MCF 10A (cell line): ENCODE measurements at regions not wholly inside any gene's neighbourhood (a gene's known extent, or its start where the extent isn't known, plus 50 kb on each side); places are given as distances from the start of the nearest gene placed in this dataset.
A peak's percentile ranks its signal among the peaks of the same experiment; 100 is the strongest.

Source experiments
- BruUV-seq: library from RNA; stranded (reverse); fragments of 400-500 nt; replicated peaks from 2 replicates; lab custom pipeline; 2021; lab: Mats Ljungman, UMichigan
- CTCF ChIA-PET: fragments of 300-600 bp; sonication (Branson Sonifier 250); formaldehyde crosslinking; extraction: SDS; loops from one replicate; lab custom pipeline; 2021; ENCODE audit warnings: antibody characterized with exemption, inconsistent platforms; lab: Yijun Ruan, JAX
- POLR2A ChIA-PET: fragments of 300-600, 350-650 bp; sonication (Branson Sonifier 250); formaldehyde crosslinking; extraction: SDS; loops from one replicate; lab custom pipeline; 2020; ENCODE audit warnings: antibody characterized with exemption, inconsistent platforms; lab: Yijun Ruan, JAX
- DNase-seq: peaks from one replicate; pipeline ENCODE4 v3.0.0-alpha.2; 2018; ENCODE audit not compliant: unreplicated experiment
- H3K27ac Mint-ChIP-seq: one replicate; pipeline ENCODE4 v1.8.0; 2022; ENCODE audit warnings: mild to moderate bottlenecking, low read depth, mixed read lengths; ENCODE audit not compliant: unreplicated experiment
- H3K27me3 Mint-ChIP-seq: one replicate; pipeline ENCODE4 v1.8.0; 2022; ENCODE audit warnings: mixed read lengths; ENCODE audit not compliant: insufficient read depth, unreplicated experiment
- H3K36me3 Mint-ChIP-seq: one replicate; pipeline ENCODE4 v1.8.0; 2022; ENCODE audit warnings: mild to moderate bottlenecking, moderate library complexity, mixed read lengths; ENCODE audit not compliant: insufficient read depth, unreplicated experiment
- H3K4me1 Mint-ChIP-seq: one replicate; pipeline ENCODE4 v1.8.0; 2022; ENCODE audit warnings: mixed read lengths; ENCODE audit not compliant: insufficient read depth, unreplicated experiment
- H3K4me3 Mint-ChIP-seq: one replicate; pipeline ENCODE4 v1.8.0; 2022; ENCODE audit warnings: mild to moderate bottlenecking, moderate library complexity, mixed read lengths; ENCODE audit not compliant: unreplicated experiment
- H3K9me3 Mint-ChIP-seq: one replicate; pipeline ENCODE4 v1.8.0; 2022; ENCODE audit warnings: mixed read lengths; ENCODE audit not compliant: unreplicated experiment
- intact Hi-C: fragments of 100-400 bp; cut with micrococcal nuclease; formaldehyde crosslinking; loops from 2 replicates; pipeline ENCODE4 v1.14.1; 2022
- TF ChIP-seq, protein P1 (sequence below): fragments of 200-600 bp; IDR thresholded peaks from one replicate; pipeline ENCODE4 v1.8.0; 2022; ENCODE audit warnings: antibody characterized with exemption, mild to moderate bottlenecking; ENCODE audit not compliant: unreplicated experiment

- H3K27me3 Mint-ChIP-seq: no peaks in the 10 kb centered on the region
These were observed 440.6 kb upstream of the JAG1 start for GRCh38 chr20:11114382-11114781.

GRCh38 chr20:11117808-11118528 lies 444.2 kb upstream of the JAG1 start:
- no peak overlapping the region for H3K4me3 Mint-ChIP-seq
- no peaks in the 10 kb centered on the region for H3K9me3 Mint-ChIP-seq
- intact Hi-C loops: no loop called here
- TF ChIP-seq, protein P1, sequence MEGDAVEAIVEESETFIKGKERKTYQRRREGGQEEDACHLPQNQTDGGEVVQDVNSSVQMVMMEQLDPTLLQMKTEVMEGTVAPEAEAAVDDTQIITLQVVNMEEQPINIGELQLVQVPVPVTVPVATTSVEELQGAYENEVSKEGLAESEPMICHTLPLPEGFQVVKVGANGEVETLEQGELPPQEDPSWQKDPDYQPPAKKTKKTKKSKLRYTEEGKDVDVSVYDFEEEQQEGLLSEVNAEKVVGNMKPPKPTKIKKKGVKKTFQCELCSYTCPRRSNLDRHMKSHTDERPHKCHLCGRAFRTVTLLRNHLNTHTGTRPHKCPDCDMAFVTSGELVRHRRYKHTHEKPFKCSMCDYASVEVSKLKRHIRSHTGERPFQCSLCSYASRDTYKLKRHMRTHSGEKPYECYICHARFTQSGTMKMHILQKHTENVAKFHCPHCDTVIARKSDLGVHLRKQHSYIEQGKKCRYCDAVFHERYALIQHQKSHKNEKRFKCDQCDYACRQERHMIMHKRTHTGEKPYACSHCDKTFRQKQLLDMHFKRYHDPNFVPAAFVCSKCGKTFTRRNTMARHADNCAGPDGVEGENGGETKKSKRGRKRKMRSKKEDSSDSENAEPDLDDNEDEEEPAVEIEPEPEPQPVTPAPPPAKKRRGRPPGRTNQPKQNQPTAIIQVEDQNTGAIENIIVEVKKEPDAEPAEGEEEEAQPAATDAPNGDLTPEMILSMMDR: no peak
- POLR2A ChIA-PET: no interaction called here
- no TSS peak for BruUV-seq
- H3K27ac Mint-ChIP-seq: peak overlapping the region; percentile 35
- H3K4me1 Mint-ChIP-seq: peaks cover 2% of the 10 kb centered on the region
- no peaks in the 10 kb centered on the region for H3K27me3 Mint-ChIP-seq
- CTCF ChIA-PET: interaction anchor here (1.0 kb wide), 1 partner anchor 443 kb away, joined by 3 read pairs; no protein-coding TSS in a partner anchor
- peak; percentile 78 for DNase-seq
- H3K36me3 Mint-ChIP-seq: no peaks in the 10 kb centered on the region

More at GRCh38 chr20:11114382-11114781, 440.6 kb upstream of the JAG1 start:
- TF ChIP-seq, protein P1: no peak
- ChIA-PET CTCF (interaction anchor here (0.6 to 0.7 kb wide), 2 partner anchors 112 to 429 kb away, joined by 3 to 4 read pairs; no protein-coding TSS in a partner anchor), POLR2A (interaction anchor here (1.6 kb wide), 1 partner anchor 8 kb away, joined by 3 read pairs; no protein-coding TSS in a partner anchor)
- peaks cover 8% of the 10 kb centered on the region for H3K4me1 Mint-ChIP-seq
- intact Hi-C loops: no loop called here
- DNase-seq: no peak
- no peaks in the 10 kb centered on the region for H3K36me3 Mint-ChIP-seq
- H3K9me3 Mint-ChIP-seq: no peaks in the 10 kb centered on the region
- no peak overlapping the region for H3K27ac Mint-ChIP-seq
- BruUV-seq: no TSS peak
- H3K4me3 Mint-ChIP-seq: no peak overlapping the region

DNA sequence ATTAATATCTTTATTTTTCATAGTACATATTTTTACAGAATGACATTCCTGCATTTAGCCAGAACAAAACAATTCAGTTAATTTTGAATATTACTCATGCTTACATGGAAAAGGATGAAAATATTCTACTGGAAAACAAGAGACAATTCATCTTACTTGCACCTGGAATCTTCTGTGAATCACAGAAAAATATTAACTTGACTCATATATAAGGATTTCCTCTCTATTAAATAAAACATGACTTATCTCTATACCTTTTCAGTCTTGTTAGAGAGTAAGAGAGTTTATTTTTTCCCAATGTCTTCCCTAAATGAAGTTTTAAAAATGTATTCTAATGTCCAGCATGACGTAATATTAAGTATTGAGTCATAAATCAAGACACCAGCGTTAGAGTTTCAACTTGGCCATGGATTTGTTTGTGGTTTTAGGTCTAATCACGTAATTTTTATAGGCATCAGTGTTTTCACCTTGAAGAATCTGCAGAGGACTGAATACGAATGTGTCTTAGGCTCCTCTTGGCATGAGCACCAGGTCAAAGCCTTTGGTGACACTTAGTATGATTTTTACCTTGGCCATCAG lies 445.1 kb upstream of the JAG1 start:
- Mint-ChIP-seq H3K36me3 (no peaks in the 10 kb centered on the region), H3K27me3 (no peaks in the 10 kb centered on the region), H3K9me3 (no peaks in the 10 kb centered on the region), H3K4me3 (no peak overlapping the region), H3K27ac (no peak overlapping the region), H3K4me1 (no peaks in the 10 kb centered on the region)
- no TSS peak for BruUV-seq
- DNase-seq: peak; percentile 16
- intact Hi-C loops: no loop called here
- CTCF ChIA-PET: interaction anchor here (0.7 to 1.0 kb wide), 2 partner anchors 193 to 444 kb away, joined by 3 read pairs; no protein-coding TSS in a partner anchor
- POLR2A ChIA-PET: no interaction called here
- TF ChIP-seq, protein P1: no peak

- CTCF ChIA-PET: no interaction called here
These were observed 445.8 kb upstream of the JAG1 start for GRCh38 chr20:11119573-11119972.

More at GRCh38 chr20:11119573-11119972, 445.8 kb upstream of the JAG1 start:
- TF ChIP-seq, protein P1: no peak
- POLR2A ChIA-PET: no interaction called here
- no peaks in the 10 kb centered on the region for H3K27me3 Mint-ChIP-seq
- no TSS peak for BruUV-seq
- H3K9me3 Mint-ChIP-seq: no peaks in the 10 kb centered on the region
- H3K36me3 Mint-ChIP-seq: no peaks in the 10 kb centered on the region
- intact Hi-C loops: no loop called here
- no peaks in the 10 kb centered on the region for H3K4me1 Mint-ChIP-seq
- no peak for DNase-seq
- no peak overlapping the region for H3K4me3 Mint-ChIP-seq
- H3K27ac Mint-ChIP-seq: no peak overlapping the region
